GM12873 (cell line): ENCODE measurements at regions not wholly inside any gene's neighbourhood (a gene's known extent, or its start where the extent isn't known, plus 50 kb on each side); places are given as distances from the start of the nearest gene placed in this dataset.

ENCODE experiments used
- CTCF ChIP-seq: IDR thresholded peaks from 2 replicates; pipeline ENCODE4 v1.5.1; 2012; ENCODE audit warnings: low read depth, mild to moderate bottlenecking, moderate library complexity, low read length, control low read depth; ENCODE audit not compliant: insufficient read depth; ENCODE audit errors: missing control alignments

GRCh38 chr16:5298202-5298601 lies 200.6 kb upstream of the EEF2KMT start:
- TF ChIP-seq CTCF, result no peak

- TF ChIP-seq CTCF, result no peak
Observed at GRCh38 chr16:5296176-5296575, 198.6 kb upstream of the EEF2KMT start.

- TF ChIP-seq CTCF, result no peak
Observed at GRCh38 chr16:5257462-5257861, 159.9 kb upstream of the EEF2KMT start.

GRCh38 chr16:5252791-5253190 lies 155.2 kb upstream of the EEF2KMT start:
- TF ChIP-seq CTCF, result no peak

- TF ChIP-seq CTCF, result peak; percentile 50
Observed at GRCh38 chr16:5239472-5240277, 142.1 kb upstream of the EEF2KMT start.

GRCh38 chr16:5235119-5235518 lies 137.5 kb upstream of the EEF2KMT start:
- no peak for TF ChIP-seq CTCF

- TF ChIP-seq CTCF, result no peak
Observed at GRCh38 chr16:5234295-5235050, 136.9 kb upstream of the EEF2KMT start.
